Endodermal cell (in vitro differentiated cells): ENCODE measurements at regions not wholly inside any gene's neighbourhood (a gene's known extent, or its start where the extent isn't known, plus 50 kb on each side); places are given as distances from the start of the nearest gene placed in this dataset.

Experiments used
- DNase-seq: peaks from one replicate; pipeline ENCODE4 v3.0.0-alpha.2; 2017
- H3K27ac ChIP-seq: 2 replicates; pipeline ENCODE4 v1.5.1; 2013; ENCODE audit warnings: mild to moderate bottlenecking, low read depth, low read length, moderate library complexity
- H3K27me3 ChIP-seq: 2 replicates; pipeline ENCODE4 v1.6.1; 2013; ENCODE audit warnings: mild to moderate bottlenecking, low read length, moderate library complexity; ENCODE audit not compliant: insufficient read depth, control insufficient read depth, poor library complexity, severe bottlenecking
- H3K36me3 ChIP-seq: 2 replicates; pipeline ENCODE4 v1.7.0; 2013; ENCODE audit warnings: mild to moderate bottlenecking, low read length, moderate library complexity; ENCODE audit not compliant: control insufficient read depth, insufficient read depth
- H3K4me1 ChIP-seq: one replicate; pipeline ENCODE4 v1.7.0; 2013; ENCODE audit warnings: low read length; ENCODE audit not compliant: control insufficient read depth, insufficient read depth
- H3K4me3 ChIP-seq: 2 replicates; pipeline ENCODE4 v1.5.1; 2013; ENCODE audit warnings: mild to moderate bottlenecking, low read length, moderate library complexity
- H3K9ac ChIP-seq: 2 replicates; pipeline ENCODE4 v1.6.1; 2013; ENCODE audit warnings: mild to moderate bottlenecking, low read length, moderate library complexity; ENCODE audit not compliant: poor library complexity, severe bottlenecking; ENCODE audit errors: extremely low read depth
- H3K9me3 ChIP-seq: 2 replicates; pipeline ENCODE4 v1.6.1; 2013; ENCODE audit warnings: mild to moderate bottlenecking, low read length, moderate library complexity; ENCODE audit not compliant: control insufficient read depth
- H3K27ac Mint-ChIP-seq: 2 replicates; pipeline ENCODE4 v1.8.0; 2020; ENCODE audit warnings: mixed read lengths
- H3K27me3 Mint-ChIP-seq: 2 replicates; pipeline ENCODE4 v1.8.0; 2021; ENCODE audit warnings: mild to moderate bottlenecking, mixed read lengths; ENCODE audit not compliant: insufficient read depth
- H3K36me3 Mint-ChIP-seq: 2 replicates; pipeline ENCODE4 v1.8.0; 2020; ENCODE audit warnings: low read depth, mixed read lengths
- H3K4me1 Mint-ChIP-seq: 2 replicates; pipeline ENCODE4 v1.8.0; 2020; ENCODE audit warnings: mixed read lengths
- H3K4me3 Mint-ChIP-seq: 2 replicates; pipeline ENCODE4 v1.8.0; 2020; ENCODE audit warnings: mild to moderate bottlenecking, moderate library complexity, mixed read lengths
- H3K9me3 Mint-ChIP-seq: 2 replicates; pipeline ENCODE4 v1.8.0; 2020; ENCODE audit warnings: mild to moderate bottlenecking, mixed read lengths
- CTCF ChIP-seq: fragments of 200-600 bp; sonication (generic); conservative IDR thresholded peaks from 2 replicates; pipeline ENCODE4 v1.5.0; 2021; ENCODE audit warnings: antibody characterized with exemption, mild to moderate bottlenecking
- WGBS, 2 experiments: methylation state at CpG; one replicate each; pipeline versions ENCODE4 v1.1.5 to v1.1.7; 2013; ENCODE audit warnings: missing lambda C conversion rate in 2 of 2, mixed read lengths in 1 of 2; ENCODE audit not compliant: insufficient coverage in 1 of 2, insufficient read length in 1 of 2; 5-methylcytosine and 5-hydroxymethylcytosine counted together

DNA sequence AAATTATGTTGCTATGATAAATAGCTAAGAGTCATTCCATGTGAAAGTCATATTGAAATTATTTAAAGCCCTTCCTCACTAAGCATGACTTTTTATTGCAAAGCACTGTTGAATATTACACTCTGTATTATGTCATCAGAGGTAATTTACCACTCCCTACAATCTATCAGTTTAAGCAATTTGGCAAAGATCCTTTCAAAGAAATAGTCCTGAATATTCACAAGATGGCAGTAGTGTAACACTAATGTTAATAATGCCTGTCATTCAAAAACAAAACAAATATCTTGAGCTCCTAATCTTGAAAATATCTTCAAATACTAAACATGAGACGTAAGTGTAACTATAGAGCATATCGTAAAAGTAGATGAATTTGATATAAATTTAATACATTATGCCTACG lies 208.6 kb upstream of the TECRL start:
- H3K9me3 Mint-ChIP-seq, result no peaks in the 10 kb centered on the region
- peak; percentile 69 for TF ChIP-seq CTCF
- Histone ChIP-seq H3K27ac (no peak overlapping the region), H3K36me3 (no peaks in the 10 kb centered on the region), H3K4me3 (no peak overlapping the region), H3K4me1 (no peaks in the 10 kb centered on the region), H3K9me3 (peaks cover 3% of the 10 kb centered on the region), H3K27me3 (no peaks in the 10 kb centered on the region), H3K9ac (no peak overlapping the region)
- H3K4me3 Mint-ChIP-seq, result no peak overlapping the region
- DNase-seq, result no peak
- no peaks in the 10 kb centered on the region for H3K27me3 Mint-ChIP-seq
- H3K27ac Mint-ChIP-seq, result no peak overlapping the region
- no peaks in the 10 kb centered on the region for H3K4me1 Mint-ChIP-seq
- 83 to 87% methylated on average over 1 to 3 of the region's 3 CpGs for WGBS, 2 experiments
- no peaks in the 10 kb centered on the region for H3K36me3 Mint-ChIP-seq

DNA sequence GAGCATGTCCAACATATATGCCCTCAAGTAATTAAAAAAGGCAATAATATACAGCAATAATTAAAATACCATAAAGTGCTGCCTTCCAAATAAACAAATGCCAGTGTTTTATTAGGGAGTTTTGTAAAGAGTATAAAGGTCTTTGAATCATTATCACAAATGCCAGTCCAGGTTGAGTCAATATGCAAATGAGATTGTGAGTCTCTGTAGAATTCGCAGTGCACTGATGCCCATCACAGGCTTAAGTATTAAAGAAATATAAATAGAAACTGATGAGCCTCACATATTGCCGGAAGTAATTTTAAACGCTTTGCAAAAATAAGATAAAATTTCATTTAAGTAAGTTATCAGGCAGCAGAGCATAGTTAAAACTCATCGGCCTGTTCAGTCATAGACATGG lies 205.0 kb upstream of the TECRL start:
- H3K9me3 Mint-ChIP-seq, result no peaks in the 10 kb centered on the region
- H3K9me3 ChIP-seq, result no peaks in the 10 kb centered on the region
- H3K36me3 ChIP-seq, result no peaks in the 10 kb centered on the region
- H3K27ac ChIP-seq, result no peak overlapping the region
- H3K36me3 Mint-ChIP-seq, result no peaks in the 10 kb centered on the region
- TF ChIP-seq CTCF, result no peak
- H3K4me3 ChIP-seq, result no peak overlapping the region
- DNase-seq, result no peak
- no peak overlapping the region for H3K9ac ChIP-seq
- H3K4me1 Mint-ChIP-seq, result no peaks in the 10 kb centered on the region
- no peaks in the 10 kb centered on the region for H3K4me1 ChIP-seq
- H3K27me3 ChIP-seq, result no peaks in the 10 kb centered on the region
- no peak overlapping the region for H3K27ac Mint-ChIP-seq
- H3K27me3 Mint-ChIP-seq, result no peaks in the 10 kb centered on the region
- no peak overlapping the region for H3K4me3 Mint-ChIP-seq
- WGBS, 2 experiments, result 94% methylated on average over 3 to 4 of the region's 4 CpGs

- H3K4me3 ChIP-seq, result no peak overlapping the region
- no peak for DNase-seq
- H3K9me3 ChIP-seq, result no peaks in the 10 kb centered on the region
- Mint-ChIP-seq H3K4me3 (no peak overlapping the region), H3K27ac (no peak overlapping the region), H3K4me1 (no peaks in the 10 kb centered on the region), H3K36me3 (no peaks in the 10 kb centered on the region), H3K27me3 (no peaks in the 10 kb centered on the region), H3K9me3 (no peaks in the 10 kb centered on the region)
- no peaks in the 10 kb centered on the region for H3K27me3 ChIP-seq
- H3K9ac ChIP-seq, result no peak overlapping the region
- WGBS, 2 experiments, result 82 to 100% methylated on average over 1 to 2 of the region's 2 CpGs
- no peaks in the 10 kb centered on the region for H3K4me1 ChIP-seq
- H3K36me3 ChIP-seq, result no peaks in the 10 kb centered on the region
- H3K27ac ChIP-seq, result no peak overlapping the region
- TF ChIP-seq CTCF, result no peak
Observed at GRCh38 chr4:64613046-64613445, 203.8 kb upstream of the TECRL start.
